ENCODE measurements at regions not wholly inside any gene's neighbourhood (a gene's known extent, or its start where the extent isn't known, plus 50 kb on each side); places are given as distances from the start of the nearest gene placed in this dataset.

DNA sequence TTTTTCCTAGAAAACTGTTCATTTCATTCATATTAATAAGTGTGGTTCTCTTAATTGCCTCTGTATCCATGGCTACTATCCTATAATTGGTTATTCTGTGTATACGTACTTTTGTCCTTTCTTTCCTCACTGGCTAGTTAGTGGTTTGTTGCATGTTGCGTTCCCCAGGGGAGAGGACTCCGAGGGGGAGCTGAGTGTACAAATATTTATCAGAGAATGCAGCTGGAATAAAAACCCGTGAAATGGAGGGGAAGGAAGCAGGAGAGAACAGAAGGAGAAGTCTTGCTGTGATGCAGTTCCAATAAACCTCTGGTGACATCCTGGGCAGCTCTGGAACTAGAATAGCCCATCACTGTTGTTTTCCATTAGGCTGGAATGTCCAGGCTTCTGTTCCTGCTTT is 117.1 kb upstream of the RGS6 start:
- no peak for DNase-seq

DNA sequence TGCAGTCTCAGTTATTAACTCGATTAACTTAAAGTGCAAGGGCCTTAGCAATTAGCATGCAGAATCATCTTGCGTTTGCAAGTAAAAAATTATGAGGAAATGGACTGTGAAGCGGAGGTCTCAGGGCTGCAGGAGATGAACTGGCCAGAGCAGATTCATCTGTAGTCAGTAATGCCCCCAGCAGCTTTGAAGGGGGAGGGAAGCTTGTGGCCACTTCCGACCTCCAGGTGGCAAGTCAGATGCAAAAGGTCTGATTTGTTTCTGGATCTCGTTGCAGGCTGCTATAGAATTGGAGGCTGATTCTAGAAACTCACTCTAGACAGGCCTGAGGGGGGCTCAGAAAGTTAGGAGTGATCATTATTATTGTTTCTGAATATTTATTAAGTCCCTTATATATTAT is 107.4 kb upstream of the RGS6 start:
- no peak for DNase-seq

DNA sequence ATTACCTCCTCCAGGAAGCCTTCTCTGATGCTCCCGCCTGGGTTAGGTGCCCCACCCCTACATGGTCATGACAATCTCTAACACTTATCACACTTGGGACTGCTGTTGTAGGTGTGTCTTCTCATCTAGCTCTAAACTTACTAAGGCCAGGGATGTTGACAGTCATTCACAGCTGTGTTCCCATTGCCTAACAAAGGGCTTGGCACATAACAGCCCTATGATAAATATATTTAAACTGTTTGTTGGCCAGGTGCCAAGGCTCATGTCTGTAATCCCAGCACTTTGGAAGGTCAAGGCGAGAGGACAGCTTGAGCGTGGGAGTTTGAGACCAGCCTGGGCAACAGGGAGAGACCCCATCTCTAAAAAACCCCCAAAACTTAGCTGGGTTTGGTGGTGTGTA is 98.8 kb upstream of the RGS6 start:
- no peak for DNase-seq

DNA sequence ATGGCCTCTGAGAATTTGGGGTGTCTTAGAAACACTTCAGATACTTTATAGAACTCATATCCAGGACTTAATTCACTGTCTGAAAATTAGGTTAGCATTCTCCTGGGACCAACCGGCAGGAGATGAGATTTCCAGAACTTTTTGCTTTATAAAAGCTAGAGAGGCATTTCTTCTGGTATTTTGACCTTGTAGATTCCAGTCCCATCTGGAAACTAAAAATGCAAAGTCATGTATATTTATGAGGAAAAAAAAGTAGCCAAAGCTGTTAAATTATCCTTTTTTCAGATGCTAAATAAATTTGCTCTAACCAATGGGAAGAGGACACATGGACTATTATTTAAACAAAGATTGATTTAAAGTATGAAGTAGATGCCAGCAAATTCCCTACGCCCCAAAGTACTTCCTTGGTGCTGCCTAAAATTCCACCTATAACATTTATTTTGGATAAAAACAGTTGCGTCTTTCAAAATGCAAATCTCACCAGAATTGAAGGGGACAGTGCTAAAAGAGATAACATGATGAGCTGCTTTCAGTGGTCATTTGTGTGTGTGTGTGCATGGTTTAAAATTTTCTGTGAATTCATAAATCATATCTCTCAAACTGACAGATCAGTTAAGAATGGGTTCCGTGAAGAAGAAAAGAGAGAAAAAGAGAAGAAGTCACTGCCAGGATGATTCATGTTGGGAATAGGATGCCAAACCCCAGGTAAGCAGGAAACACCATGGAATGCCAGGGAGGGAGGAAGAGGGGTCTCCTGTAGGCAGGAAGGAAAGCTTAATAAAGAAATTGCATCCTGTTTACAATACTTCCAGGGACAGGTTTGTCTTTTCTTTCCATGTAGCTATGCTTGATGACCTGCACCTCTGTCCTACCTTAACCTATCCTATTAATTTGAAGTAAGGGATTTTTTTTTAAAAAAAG is 97.7 kb upstream of the RGS6 start:
- no peak for DNase-seq

DNA sequence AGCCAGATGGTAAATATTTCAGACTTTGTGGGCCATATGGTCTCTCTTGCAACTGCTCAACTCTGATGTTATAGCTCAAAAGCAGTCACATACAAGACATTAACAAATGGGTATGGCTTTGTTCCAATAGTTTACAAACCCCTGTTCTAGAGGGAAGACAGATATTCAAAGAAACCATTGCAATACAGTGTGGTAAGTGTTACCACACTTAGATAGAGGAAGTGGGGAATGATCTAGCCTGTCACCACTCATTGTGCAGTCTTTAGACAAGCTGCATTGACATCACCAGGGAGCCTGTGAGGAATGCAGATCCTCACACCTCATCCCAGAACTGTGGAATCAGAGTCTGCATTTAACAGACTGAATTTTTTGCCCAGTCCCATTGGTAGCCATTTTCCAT is 80.0 kb upstream of the RGS6 start:
- no peak for DNase-seq

DNA sequence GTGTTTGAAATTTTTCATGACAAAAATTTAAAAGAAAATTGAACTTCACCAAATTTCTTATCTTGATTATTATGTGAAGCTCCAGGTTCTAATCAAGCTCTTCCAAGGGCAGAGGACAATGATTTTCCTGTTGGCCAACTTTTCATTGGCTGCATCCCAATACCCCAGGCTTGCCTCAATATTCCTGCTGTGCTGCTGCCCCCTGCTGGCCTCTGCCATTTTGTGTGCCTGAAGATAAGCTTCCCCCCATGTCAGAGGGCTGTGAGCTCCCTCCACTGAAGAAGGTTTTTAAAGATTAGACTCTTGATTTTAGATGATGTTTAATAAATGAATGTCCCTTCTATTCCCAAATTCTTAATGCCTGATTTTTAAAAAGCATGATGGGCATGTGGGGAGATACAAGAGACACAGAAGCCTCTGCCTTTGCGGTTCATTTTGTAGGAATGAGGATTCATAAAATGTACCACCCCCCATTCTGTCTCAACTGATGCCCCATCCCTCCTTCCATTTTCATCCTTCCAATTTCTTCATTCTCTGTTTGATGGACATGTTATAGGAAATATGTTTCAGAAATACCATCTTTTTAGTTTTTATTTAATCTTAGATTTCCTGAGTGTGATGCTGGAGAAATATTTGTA is 76.7 kb upstream of the RGS6 start:
- DNase-seq: peak; percentile 66

DNA sequence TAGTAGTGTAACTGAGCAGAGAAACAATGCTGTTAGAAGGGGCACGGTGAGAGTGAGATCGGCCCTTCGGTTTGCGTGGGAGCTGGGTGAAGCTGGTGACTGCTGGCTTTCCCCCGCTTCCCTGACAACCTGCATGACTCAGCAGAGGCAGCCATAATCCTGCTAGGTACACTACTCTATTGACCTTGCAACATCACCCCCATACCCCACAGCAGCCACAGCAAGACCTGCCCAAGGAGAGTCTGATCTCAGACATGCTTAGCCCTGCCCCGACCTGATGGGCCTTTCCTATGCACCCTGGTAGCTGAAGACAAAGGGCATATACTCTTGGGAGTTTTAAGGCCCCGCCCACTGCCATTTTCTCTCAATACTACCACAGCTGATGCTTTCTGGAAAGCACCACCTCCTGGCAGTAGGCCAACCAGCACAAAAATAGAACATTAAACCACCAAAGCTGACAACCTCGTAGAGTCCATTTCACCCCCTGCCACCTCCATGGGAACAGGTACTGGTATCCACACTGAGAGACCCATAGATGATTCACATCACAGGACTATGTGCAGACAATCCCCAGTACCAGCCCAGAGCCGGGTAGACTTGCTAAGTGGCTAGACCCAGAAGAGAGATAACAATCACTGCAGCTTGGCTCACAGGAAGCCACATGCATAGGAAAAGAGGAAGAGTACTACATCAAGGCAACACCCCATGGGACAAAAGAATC is 75.9 kb upstream of the RGS6 start:
- peak; percentile 5 for DNase-seq

DNA sequence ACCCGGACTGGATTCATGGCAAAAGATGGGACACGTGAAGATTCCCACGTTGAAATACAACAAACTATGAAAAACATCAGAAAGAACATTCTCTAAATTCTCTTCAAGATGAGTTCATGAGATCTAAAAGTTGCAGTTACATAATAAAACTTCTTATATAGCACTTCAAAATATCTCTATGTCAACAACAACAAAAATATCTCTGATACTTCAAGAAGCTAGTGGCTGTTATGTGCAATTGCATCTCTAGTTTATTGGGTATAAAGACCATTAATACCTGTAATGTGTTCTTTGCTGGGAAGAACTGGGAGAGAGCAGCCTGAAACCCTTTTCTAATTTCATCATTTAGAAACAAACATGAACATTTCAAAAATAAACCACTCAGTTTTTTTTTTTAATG is 69.2 kb upstream of the RGS6 start:
- no peak for DNase-seq

DNA sequence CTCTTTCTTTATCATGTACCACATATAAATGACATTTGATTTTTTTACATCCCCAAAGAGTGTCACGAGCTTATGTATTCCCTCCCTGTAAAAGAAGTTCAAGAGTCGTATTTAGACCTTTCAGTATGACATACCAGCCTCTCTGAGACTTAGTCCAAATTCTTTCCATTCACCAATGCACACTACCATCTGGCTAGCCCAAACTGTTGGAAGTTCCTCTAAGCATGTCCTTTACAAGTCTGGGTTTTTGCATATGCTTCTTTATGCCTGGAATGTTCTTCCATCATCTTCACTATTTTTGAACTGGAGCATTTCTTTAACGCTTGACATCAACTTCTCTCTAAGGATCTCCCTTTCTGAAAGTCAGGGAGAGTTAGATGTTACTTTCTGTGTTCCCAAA is 68.5 kb upstream of the RGS6 start:
- no peak for DNase-seq

All from activated CD4-positive, alpha-beta T cell treated with anti-CD3 and anti-CD28 coated beads, Interleukin-10, Interleukin-2, amounts not matched to agents 100 ng/mL and 50 ng/mL, durations not matched to agents 16 hours and 8 hours (primary cell).